HepG2 (cell line): ENCODE measurements at regions not wholly inside any gene's neighbourhood (a gene's known extent, or its start where the extent isn't known, plus 50 kb on each side); places are given as distances from the start of the nearest gene placed in this dataset.

Experiments
- ATAC-seq: fragments of 200-7000 bp; cut with Tn5 transposase; 3 replicates; pipeline ENCODE4 v1.9.1; 2020; ENCODE audit warnings: mild to moderate bottlenecking, moderate library complexity
- BruUV-seq: library from RNA; stranded (reverse); fragments of 400-500 nt; replicated peaks from 2 replicates; lab custom pipeline; 2021; lab: Mats Ljungman, UMichigan
- CTCF ChIA-PET: fragments of 300-600 bp; formaldehyde crosslinking; extraction: SDS; loops from one replicate; lab custom pipeline; 2021; ENCODE audit warnings: low total read pairs, inconsistent platforms, low intra/inter-chr PET ratio; lab: Yijun Ruan, JAX
- POLR2A ChIA-PET: fragments of 350-600 bp; sonication (Branson Sonifier 250); formaldehyde crosslinking; loops from one replicate; lab custom pipeline; 2020; ENCODE audit warnings: antibody characterized with exemption, inconsistent platforms; lab: Yijun Ruan, JAX
- DNase-seq: peaks from one replicate; pipeline ENCODE4 v3.0.0-alpha.2; 2015; ENCODE audit warnings: low spot score
- FAIRE-seq: peaks from 3 replicates; lab custom pipeline; 2011; peaks lifted over from hg19 to GRCh38; lab: Jason Lieb, UNC
- H2AFZ ChIP-seq: one replicate; pipeline ENCODE4 v1.6.1; 2011; ENCODE audit warnings: low read length, inconsistent platforms
- H3K27ac ChIP-seq: fragments of 300-600 bp; 3 replicates; pipeline ENCODE4 v1.8.0; 2011; ENCODE audit warnings: mixed run types, mild to moderate bottlenecking, mixed read lengths, low read length, inconsistent platforms; ENCODE audit not compliant: insufficient read depth; ENCODE audit errors: extremely low read length
- H3K27me3 ChIP-seq, 2 experiments: fragments of 200-600 bp in 1 of 2; 2 replicates in 1 of 2; 3 replicates in 1 of 2; pipeline versions ENCODE4 v1.6.0 to v1.8.0; 2011; ENCODE audit warnings: low read length in 2 of 2, mild to moderate bottlenecking in 2 of 2, moderate library complexity in 2 of 2, inconsistent platforms in 1 of 2; ENCODE audit not compliant: insufficient read depth in 2 of 2, control insufficient read depth in 1 of 2
- H3K36me3 ChIP-seq, 2 experiments: fragments of 200-600 bp in 1 of 2; replicated peaks in 1 of 2; 2 replicates in 1 of 2; 3 replicates in 1 of 2; pipeline versions ENCODE4 v1.5.1 to v1.8.0; 2011; ENCODE audit warnings: low read length in 2 of 2, inconsistent platforms in 1 of 2; ENCODE audit not compliant: insufficient read depth in 2 of 2, control insufficient read depth in 1 of 2
- H3K4me1 ChIP-seq: 2 replicates; pipeline ENCODE4 v1.5.1; 2012; ENCODE audit warnings: low read length, inconsistent platforms; ENCODE audit not compliant: insufficient read depth
- H3K4me2 ChIP-seq: 2 replicates; pipeline ENCODE4 v1.6.0; 2011; ENCODE audit warnings: low read depth, low read length, inconsistent platforms
- H3K4me3 ChIP-seq, 3 experiments: fragments of 200-600 bp in 1 of 3; sonication (generic), shearing (Covaris generic) in 1 of 3; replicated peaks in 1 of 3; 2 replicates each; pipeline ENCODE4 v1.5.1; 2011 to 2016; ENCODE audit warnings: low read length in 3 of 3, inconsistent platforms in 2 of 3, low read depth in 2 of 3, mild to moderate bottlenecking in 2 of 3, control low read depth in 1 of 3, mixed read lengths in 1 of 3; ENCODE audit not compliant: insufficient read depth in 1 of 3
- H3K79me2 ChIP-seq: one replicate; pipeline ENCODE4 v1.6.1; 2011; ENCODE audit warnings: low read length, inconsistent platforms; ENCODE audit not compliant: insufficient read depth
- H3K9ac ChIP-seq: 2 replicates; pipeline ENCODE4 v1.6.0; 2011; ENCODE audit warnings: mild to moderate bottlenecking, low read depth, low read length, inconsistent platforms; ENCODE audit not compliant: insufficient read depth
- H3K9me3 ChIP-seq: 2 replicates; pipeline ENCODE4 v1.5.1; 2012; ENCODE audit warnings: mild to moderate bottlenecking, low read length
- H4K20me1 ChIP-seq: 2 replicates; pipeline ENCODE4 v1.6.0; 2011; ENCODE audit warnings: inconsistent platforms, mild to moderate bottlenecking, low read length, moderate library complexity; ENCODE audit not compliant: insufficient read depth
- DMAP1 ChIP-seq: IDR thresholded peaks from 2 replicates; pipeline ENCODE4 v1.6.1; 2016
- ELF1 ChIP-seq: sonication (generic); formaldehyde crosslinking; IDR thresholded peaks from 2 replicates; pipeline ENCODE4 v1.4.0; 2020; ENCODE audit warnings: missing genetic modification reagents
- ISX ChIP-seq: sonication (generic); formaldehyde crosslinking; conservative IDR thresholded peaks from 2 replicates; pipeline ENCODE4 v1.5.0; 2020; ENCODE audit warnings: missing genetic modification reagents
- PAF1 ChIP-seq: IDR thresholded peaks from 2 replicates; pipeline ENCODE4 v1.6.1; 2016; ENCODE audit warnings: missing genetic modification reagents, missing compliant biosample characterization
- PBX3 ChIP-seq: sonication (generic); formaldehyde crosslinking; IDR thresholded peaks from 2 replicates; pipeline ENCODE4 v1.8.1; 2023; ENCODE audit warnings: missing genetic modification reagents, inconsistent platforms, borderline replicate concordance
- PHF21A ChIP-seq: sonication (generic); formaldehyde crosslinking; IDR thresholded peaks from 2 replicates; pipeline ENCODE4 v1.5.0; 2020; ENCODE audit warnings: mild to moderate bottlenecking, missing genetic modification reagents
- SNAI1 ChIP-seq: sonication (generic); formaldehyde crosslinking; IDR thresholded peaks from 2 replicates; pipeline ENCODE4 v1.5.0; 2020; ENCODE audit warnings: mild to moderate bottlenecking, missing genetic modification reagents, borderline replicate concordance
- ZBTB26 ChIP-seq: IDR thresholded peaks from 2 replicates; pipeline ENCODE4 v1.6.1; 2016; ENCODE audit warnings: missing compliant biosample characterization, missing genetic modification reagents, borderline replicate concordance
- ZNF180 ChIP-seq: sonication (generic); formaldehyde crosslinking; IDR thresholded peaks from 2 replicates; pipeline ENCODE4 v1.4.0; 2020; ENCODE audit warnings: low read depth, missing genetic modification reagents, borderline replicate concordance
- ZNF207 ChIP-seq: fragments of 450-650 bp; IDR thresholded peaks from 2 replicates; pipeline ENCODE4 v1.6.1; 2016; ENCODE audit warnings: antibody characterized with exemption, borderline replicate concordance
- ZNF225 ChIP-seq: sonication (generic); formaldehyde crosslinking; IDR thresholded peaks from 2 replicates; pipeline ENCODE4 v1.4.0; 2020; ENCODE audit warnings: mild to moderate bottlenecking, missing genetic modification reagents
- ZNF598 ChIP-seq: sonication (generic); formaldehyde crosslinking; IDR thresholded peaks from 2 replicates; pipeline ENCODE4 v1.5.1; 2020; ENCODE audit warnings: mild to moderate bottlenecking, missing genetic modification reagents, borderline replicate concordance
- whole genome bisulfite sequencing: methylation state at CpG from one replicate; pipeline ENCODE4 v1.1.6; 2017; ENCODE audit warnings: low lambda C conversion rate; 5-methylcytosine and 5-hydroxymethylcytosine counted together
- in situ Hi-C: cut with HindIII; loops from 2 replicates; pipeline ENCODE4 v1.10.0; 2017; ENCODE audit warnings: low pct_unique_long_range_greater_than_20kb; ENCODE audit not compliant: extremely low pct_ligation_motif_present
- intact Hi-C: fragments of 100-400 bp; cut with micrococcal nuclease; formaldehyde crosslinking; loops from one replicate; pipeline ENCODE4 v1.10.0; 2022; ENCODE audit not compliant: unreplicated experiment
- TF ChIP-seq, protein P1 (sequence below): sonication (generic); formaldehyde crosslinking; IDR thresholded peaks from 2 replicates; pipeline ENCODE4 v1.4.0; 2020; ENCODE audit warnings: missing genetic modification reagents, borderline replicate concordance

- no peak for TF ChIP-seq ZBTB26
- TF ChIP-seq DMAP1 (CRISPR knock-in tag), result peak; percentile 29; the same call in 1 of the 2 replicates
- Histone ChIP-seq H3K4me3 (no peak overlapping the region), H4K20me1 (no peaks in the 10 kb centered on the region), H3K4me1 (no peaks in the 10 kb centered on the region), H3K9ac (no peak overlapping the region), H3K4me2 (no peak overlapping the region), H2AFZ (no peak overlapping the region), H3K27me3 (peaks cover 18 to 89% of the 10 kb centered on the region in 2 experiments), H3K27ac (no peak overlapping the region), H3K9me3 (peaks cover 4% of the 10 kb centered on the region; the same call in 1 of the 2 replicates), H3K79me2 (no peaks in the 10 kb centered on the region), H3K36me3 (no peaks in the 10 kb centered on the region)
- FAIRE-seq (no peak), ATAC-seq (no peak), DNase-seq (no peak)
- 21% methylated on average over 25 of the region's 26 CpGs for WGBS
- in situ Hi-C loops, result no loop called here
- BruUV-seq, result no TSS peak
- CTCF ChIA-PET, result no interaction called here
- POLR2A ChIA-PET, result no interaction called here
- intact Hi-C loops, result no loop called here
Measured at GRCh38 chr2:240356700-240357640, 78.5 kb upstream of the GPC1 start.

DNA sequence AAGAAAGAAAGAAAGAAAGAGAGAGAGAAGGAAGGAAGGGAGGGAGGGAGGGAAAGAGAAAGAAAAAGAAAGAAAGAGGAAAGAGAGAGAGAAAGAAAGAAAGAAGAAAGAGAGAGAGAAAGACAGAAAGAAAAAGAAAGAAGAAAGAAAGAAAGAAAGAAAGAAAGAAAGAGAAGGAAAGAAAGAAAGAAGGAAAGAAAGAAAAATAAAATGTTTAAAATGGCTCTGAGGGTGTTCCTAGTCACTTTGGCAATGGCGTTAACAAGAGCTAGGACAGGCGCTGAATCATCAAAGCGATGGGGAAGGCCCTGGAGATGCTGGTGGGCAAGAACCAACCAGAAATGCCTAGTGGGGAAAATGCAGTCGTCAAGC lies 77.8 kb upstream of the GPC1 start:
- Histone ChIP-seq H3K79me2 (no peaks in the 10 kb centered on the region), H3K4me3 (no peak overlapping the region), H3K9me3 (peaks cover 4% of the 10 kb centered on the region; the same call in 1 of the 2 replicates), H2AFZ (no peak overlapping the region), H3K36me3 (no peaks in the 10 kb centered on the region), H3K4me1 (no peaks in the 10 kb centered on the region), H4K20me1 (no peaks in the 10 kb centered on the region), H3K27me3 (peaks cover 19 to 92% of the 10 kb centered on the region in 2 experiments), H3K9ac (no peak overlapping the region), H3K27ac (no peak overlapping the region), H3K4me2 (no peak overlapping the region)
- WGBS, result 43% methylated on average over 4 of the region's 4 CpGs
- ATAC-seq, result no peak
- DNase-seq, result no peak
- in situ Hi-C loops, result no loop called here
- intact Hi-C loops, result no loop called here
- FAIRE-seq, result no peak
- BruUV-seq, result no TSS peak
- ChIA-PET POLR2A (no interaction called here), CTCF (no interaction called here)
- TF ChIP-seq ISX (CRISPR knock-in tag) (no peak), PHF21A (CRISPR knock-in tag) (no peak), PAF1 (no peak), ZNF598 (CRISPR knock-in tag) (no peak), PBX3 (CRISPR knock-in tag) (no peak), ZNF207 (no peak), ZNF180 (CRISPR knock-in tag) (no peak), ZNF225 (CRISPR knock-in tag) (no peak), ELF1 (CRISPR knock-in tag) (no peak), SNAI1 (no peak)
- TF ChIP-seq, protein P1, sequence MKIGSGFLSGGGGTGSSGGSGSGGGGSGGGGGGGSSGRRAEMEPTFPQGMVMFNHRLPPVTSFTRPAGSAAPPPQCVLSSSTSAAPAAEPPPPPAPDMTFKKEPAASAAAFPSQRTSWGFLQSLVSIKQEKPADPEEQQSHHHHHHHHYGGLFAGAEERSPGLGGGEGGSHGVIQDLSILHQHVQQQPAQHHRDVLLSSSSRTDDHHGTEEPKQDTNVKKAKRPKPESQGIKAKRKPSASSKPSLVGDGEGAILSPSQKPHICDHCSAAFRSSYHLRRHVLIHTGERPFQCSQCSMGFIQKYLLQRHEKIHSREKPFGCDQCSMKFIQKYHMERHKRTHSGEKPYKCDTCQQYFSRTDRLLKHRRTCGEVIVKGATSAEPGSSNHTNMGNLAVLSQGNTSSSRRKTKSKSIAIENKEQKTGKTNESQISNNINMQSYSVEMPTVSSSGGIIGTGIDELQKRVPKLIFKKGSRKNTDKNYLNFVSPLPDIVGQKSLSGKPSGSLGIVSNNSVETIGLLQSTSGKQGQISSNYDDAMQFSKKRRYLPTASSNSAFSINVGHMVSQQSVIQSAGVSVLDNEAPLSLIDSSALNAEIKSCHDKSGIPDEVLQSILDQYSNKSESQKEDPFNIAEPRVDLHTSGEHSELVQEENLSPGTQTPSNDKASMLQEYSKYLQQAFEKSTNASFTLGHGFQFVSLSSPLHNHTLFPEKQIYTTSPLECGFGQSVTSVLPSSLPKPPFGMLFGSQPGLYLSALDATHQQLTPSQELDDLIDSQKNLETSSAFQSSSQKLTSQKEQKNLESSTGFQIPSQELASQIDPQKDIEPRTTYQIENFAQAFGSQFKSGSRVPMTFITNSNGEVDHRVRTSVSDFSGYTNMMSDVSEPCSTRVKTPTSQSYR, result no peak
